ENCODE measurements at regions not wholly inside any gene's neighbourhood (a gene's known extent, or its start where the extent isn't known, plus 50 kb on each side); places are given as distances from the start of the nearest gene placed in this dataset.

GRCh38 chr3:187522890-187523289, 147.3 kb downstream of the SST start:
- Mint-ChIP-seq H3K27ac (no peak overlapping the region), H3K27me3 (peaks cover 18% of the 10 kb centered on the region), H3K36me3 (ENCODE audit: low read depth) (no peaks in the 10 kb centered on the region), H3K4me1 (no peaks in the 10 kb centered on the region), H3K9me3 (no peaks in the 10 kb centered on the region), H3K4me3 (no peak overlapping the region)
- no peak for DNase-seq
- POLR2A ChIA-PET: no interaction called here
- CTCF ChIA-PET: no interaction called here

GRCh38 chr3:187522293-187522692, 147.9 kb downstream of the SST start:
- ChIA-PET POLR2A (no interaction called here), CTCF (interaction anchor here (0.6 kb wide), 1 partner anchor 31 kb away, joined by 3 read pairs; no protein-coding TSS in a partner anchor)
- no peak overlapping the region for H3K27ac Mint-ChIP-seq

GRCh38 chr3:187521546-187521945, 148.6 kb downstream of the SST start:
- Mint-ChIP-seq H3K27me3 (peaks cover 20% of the 10 kb centered on the region), H3K27ac (no peak overlapping the region), H3K4me1 (no peaks in the 10 kb centered on the region), H3K4me3 (no peak overlapping the region), H3K9me3 (no peaks in the 10 kb centered on the region), H3K36me3 (ENCODE audit: low read depth) (no peaks in the 10 kb centered on the region)
- no peak for DNase-seq
- POLR2A ChIA-PET: no interaction called here
- CTCF ChIA-PET: interaction anchor here (0.6 kb wide), 1 partner anchor 32 kb away, joined by 3 read pairs; no protein-coding TSS in a partner anchor

More at GRCh38 chr3:187522293-187522692, 147.9 kb downstream of the SST start:
- Mint-ChIP-seq H3K4me3 (no peak overlapping the region), H3K27me3 (peaks cover 21% of the 10 kb centered on the region), H3K36me3 (ENCODE audit: low read depth) (no peaks in the 10 kb centered on the region), H3K4me1 (no peaks in the 10 kb centered on the region), H3K9me3 (no peaks in the 10 kb centered on the region)
- DNase-seq: no peak

GRCh38 chr3:187520027-187520945, 149.9 kb downstream of the SST start:
- H3K4me3 Mint-ChIP-seq: no peak overlapping the region
- CTCF ChIA-PET: interaction anchor here (1.4 kb wide), 1 partner anchor 19 kb away, joined by 3 read pairs; no protein-coding TSS in a partner anchor
- H3K9me3 Mint-ChIP-seq: no peaks in the 10 kb centered on the region
- peaks cover 20% of the 10 kb centered on the region for H3K27me3 Mint-ChIP-seq
- POLR2A ChIA-PET: no interaction called here
- no peaks in the 10 kb centered on the region for H3K36me3 Mint-ChIP-seq (ENCODE audit: low read depth)
- no peak overlapping the region for H3K27ac Mint-ChIP-seq
- no peaks in the 10 kb centered on the region for H3K4me1 Mint-ChIP-seq
- no peak for DNase-seq

GRCh38 chr3:187519428-187519890, 150.7 kb downstream of the SST start:
- Mint-ChIP-seq H3K4me1 (no peaks in the 10 kb centered on the region), H3K27ac (no peak overlapping the region), H3K9me3 (no peaks in the 10 kb centered on the region), H3K4me3 (no peak overlapping the region), H3K36me3 (ENCODE audit: low read depth) (no peaks in the 10 kb centered on the region), H3K27me3 (peaks cover 17% of the 10 kb centered on the region)
- CTCF ChIA-PET: interaction anchor here (1.4 kb wide), 1 partner anchor 18 kb away, joined by 3 read pairs; no protein-coding TSS in a partner anchor
- no peak for DNase-seq
- POLR2A ChIA-PET: no interaction called here

GRCh38 chr3:187518616-187519015, 150.4 kb downstream of the RTP4 start:
- Mint-ChIP-seq H3K27me3 (peaks cover 14% of the 10 kb centered on the region), H3K27ac (no peak overlapping the region), H3K4me3 (no peak overlapping the region), H3K9me3 (no peaks in the 10 kb centered on the region), H3K36me3 (ENCODE audit: low read depth) (no peaks in the 10 kb centered on the region), H3K4me1 (no peaks in the 10 kb centered on the region)
- ChIA-PET POLR2A (no interaction called here), CTCF (interaction anchor here (1.4 kb wide), 1 partner anchor 17 kb away, joined by 3 read pairs; no protein-coding TSS in a partner anchor)
- DNase-seq: no peak

GRCh38 chr3:187518207-187518606, 150.0 kb downstream of the RTP4 start:
- POLR2A ChIA-PET: no interaction called here

GRCh38 chr3:187516446-187517185, 148.4 kb downstream of the RTP4 start:
- Mint-ChIP-seq H3K27ac (no peak overlapping the region), H3K9me3 (no peaks in the 10 kb centered on the region), H3K36me3 (ENCODE audit: low read depth) (no peaks in the 10 kb centered on the region), H3K4me1 (no peaks in the 10 kb centered on the region), H3K27me3 (peaks cover 14% of the 10 kb centered on the region), H3K4me3 (no peak overlapping the region)
- ChIA-PET CTCF (no interaction called here), POLR2A (no interaction called here)
- DNase-seq: no peak

More at GRCh38 chr3:187518207-187518606, 150.0 kb downstream of the RTP4 start:
- no peaks in the 10 kb centered on the region for H3K4me1 Mint-ChIP-seq
- no peak overlapping the region for H3K27ac Mint-ChIP-seq
- no peak for DNase-seq
- no peaks in the 10 kb centered on the region for H3K9me3 Mint-ChIP-seq
- H3K36me3 Mint-ChIP-seq (ENCODE audit: low read depth): no peaks in the 10 kb centered on the region
- CTCF ChIA-PET: no interaction called here
- H3K27me3 Mint-ChIP-seq: peaks cover 14% of the 10 kb centered on the region
- no peak overlapping the region for H3K4me3 Mint-ChIP-seq

- H3K36me3 Mint-ChIP-seq (ENCODE audit: low read depth): no peaks in the 10 kb centered on the region
- H3K9me3 Mint-ChIP-seq: no peaks in the 10 kb centered on the region
- no peak overlapping the region for H3K27ac Mint-ChIP-seq
- peaks cover 21% of the 10 kb centered on the region for H3K27me3 Mint-ChIP-seq
- ChIA-PET POLR2A (no interaction called here), CTCF (interaction anchor here (1.4 kb wide), 1 partner anchor 8 kb away, joined by 3 read pairs; no protein-coding TSS in a partner anchor)
- no peak for DNase-seq
- H3K4me3 Mint-ChIP-seq: no peak overlapping the region
- H3K4me1 Mint-ChIP-seq: no peaks in the 10 kb centered on the region
Observed at GRCh38 chr3:187507905-187508304, 139.7 kb downstream of the RTP4 start.

GRCh38 chr3:187507266-187507665, 139.1 kb downstream of the RTP4 start:
- Mint-ChIP-seq H3K27me3 (peaks cover 21% of the 10 kb centered on the region), H3K36me3 (ENCODE audit: low read depth) (no peaks in the 10 kb centered on the region), H3K4me1 (no peaks in the 10 kb centered on the region), H3K4me3 (no peak overlapping the region), H3K9me3 (no peaks in the 10 kb centered on the region), H3K27ac (no peak overlapping the region)
- ChIA-PET POLR2A (no interaction called here), CTCF (no interaction called here)
- DNase-seq: no peak

- Mint-ChIP-seq H3K4me3 (no peak overlapping the region), H3K27me3 (peaks cover 22% of the 10 kb centered on the region), H3K4me1 (no peaks in the 10 kb centered on the region), H3K9me3 (no peaks in the 10 kb centered on the region), H3K27ac (no peak overlapping the region), H3K36me3 (ENCODE audit: low read depth) (no peaks in the 10 kb centered on the region)
- no peak for DNase-seq
- CTCF ChIA-PET: no interaction called here
- POLR2A ChIA-PET: no interaction called here
Observed at GRCh38 chr3:187504435-187504834, 136.2 kb downstream of the RTP4 start.

GRCh38 chr3:187498211-187498724, 130.1 kb downstream of the RTP4 start:
- ChIA-PET POLR2A (no interaction called here), CTCF (interaction anchor here (0.7 kb wide), 1 partner anchor 27 kb away, joined by 3 read pairs; no protein-coding TSS in a partner anchor)
- Mint-ChIP-seq H3K27ac (no peak overlapping the region), H3K4me1 (no peaks in the 10 kb centered on the region), H3K9me3 (no peaks in the 10 kb centered on the region), H3K36me3 (ENCODE audit: low read depth) (no peaks in the 10 kb centered on the region), H3K4me3 (no peak overlapping the region), H3K27me3 (peaks cover 23% of the 10 kb centered on the region)
- DNase-seq: no peak

- no peak for DNase-seq
- CTCF ChIA-PET: no interaction called here
- H3K27ac Mint-ChIP-seq: no peak overlapping the region
- H3K4me1 Mint-ChIP-seq: no peaks in the 10 kb centered on the region
- H3K9me3 Mint-ChIP-seq: no peaks in the 10 kb centered on the region
- H3K4me3 Mint-ChIP-seq: no peak overlapping the region
- H3K27me3 Mint-ChIP-seq: peaks cover 24% of the 10 kb centered on the region
- POLR2A ChIA-PET: no interaction called here
- H3K36me3 Mint-ChIP-seq (ENCODE audit: low read depth): no peaks in the 10 kb centered on the region
Observed at GRCh38 chr3:187497052-187497451, 128.9 kb downstream of the RTP4 start.

Measured in activated CD4-positive, alpha-beta T cell treated with anti-CD3 and anti-CD28 coated beads, Interleukin-2, amount 10 ng/mL, durations not matched to agents 7 days and 5 days (primary cell).